H1 (cell line): ENCODE measurements at regions not wholly inside any gene's neighbourhood (a gene's known extent, or its start where the extent isn't known, plus 50 kb on each side); places are given as distances from the start of the nearest gene placed in this dataset.

ENCODE experiments used
- EZH2 ChIP-seq: fragments of 200-600 bp; sonication (generic); IDR thresholded peaks from 2 replicates; pipeline ENCODE4 v1.7.1; 2012; ENCODE audit warnings: low read depth, mild to moderate bottlenecking, moderate library complexity, low read length, inconsistent platforms; ENCODE audit not compliant: severe bottlenecking
- HDAC2 ChIP-seq, 2 experiments: fragments of 300-600 bp in 1 of 2; sonication (generic) in 1 of 2; IDR thresholded peaks; 2 replicates each; pipeline ENCODE4 v1.6.1; 2011 to 2012; ENCODE audit warnings: low read depth in 2 of 2, low read length in 2 of 2, mild to moderate bottlenecking in 2 of 2, moderate library complexity in 2 of 2, borderline replicate concordance in 1 of 2, inconsistent platforms in 1 of 2
- POLR2A ChIP-seq, 2 experiments: IDR thresholded peaks; 1 replicate in 1 of 2; 2 replicates in 1 of 2; pipeline ENCODE4 v1.6.1; 2011; ENCODE audit warnings: low read depth in 2 of 2, low read length in 2 of 2, mild to moderate bottlenecking in 2 of 2; ENCODE audit errors: control extremely low read depth in 1 of 2
- POLR2AphosphoS5 ChIP-seq: IDR thresholded peaks from 2 replicates; pipeline ENCODE4 v1.6.1; 2011; ENCODE audit warnings: low read depth, low read length
- RAD21 ChIP-seq, 2 experiments: IDR thresholded peaks in 1 of 2; conservative IDR thresholded peaks in 1 of 2; 2 replicates each; pipeline ENCODE4 v1.6.1; 2011; ENCODE audit warnings: low read depth in 2 of 2, low read length in 2 of 2, improper control_type of control experiment in 1 of 2, inconsistent platforms in 1 of 2, mild to moderate bottlenecking in 1 of 2, moderate library complexity in 1 of 2
- TAF1 ChIP-seq: IDR thresholded peaks from 2 replicates; pipeline ENCODE4 v1.6.1; 2011; ENCODE audit warnings: mild to moderate bottlenecking, low read depth, low read length
- TF ChIP-seq, protein P1 (sequence below): fragments of 300-600 bp; sonication (generic); IDR thresholded peaks from 2 replicates; pipeline ENCODE4 v1.7.1; 2012; ENCODE audit warnings: low read length, moderate library complexity, mild to moderate bottlenecking, inconsistent platforms; ENCODE audit not compliant: insufficient replicate concordance
- TF ChIP-seq, protein P2 (sequence below), 3 experiments: IDR thresholded peaks; 1 replicate in 2 of 3; 2 replicates in 1 of 3; pipeline versions ENCODE4 v1.5.1 to v1.6.1; 2011; ENCODE audit warnings: low read length in 3 of 3, mild to moderate bottlenecking in 3 of 3, inconsistent platforms in 2 of 3, low read depth in 1 of 3, moderate library complexity in 1 of 3; ENCODE audit not compliant: insufficient read depth in 1 of 3; ENCODE audit errors: control extremely low read depth in 1 of 3
- TF ChIP-seq, protein P3 (sequence below): IDR thresholded peaks from 2 replicates; pipeline ENCODE4 v1.6.1; 2011; ENCODE audit warnings: low read depth, mild to moderate bottlenecking, low read length; ENCODE audit not compliant: insufficient read depth

DNA sequence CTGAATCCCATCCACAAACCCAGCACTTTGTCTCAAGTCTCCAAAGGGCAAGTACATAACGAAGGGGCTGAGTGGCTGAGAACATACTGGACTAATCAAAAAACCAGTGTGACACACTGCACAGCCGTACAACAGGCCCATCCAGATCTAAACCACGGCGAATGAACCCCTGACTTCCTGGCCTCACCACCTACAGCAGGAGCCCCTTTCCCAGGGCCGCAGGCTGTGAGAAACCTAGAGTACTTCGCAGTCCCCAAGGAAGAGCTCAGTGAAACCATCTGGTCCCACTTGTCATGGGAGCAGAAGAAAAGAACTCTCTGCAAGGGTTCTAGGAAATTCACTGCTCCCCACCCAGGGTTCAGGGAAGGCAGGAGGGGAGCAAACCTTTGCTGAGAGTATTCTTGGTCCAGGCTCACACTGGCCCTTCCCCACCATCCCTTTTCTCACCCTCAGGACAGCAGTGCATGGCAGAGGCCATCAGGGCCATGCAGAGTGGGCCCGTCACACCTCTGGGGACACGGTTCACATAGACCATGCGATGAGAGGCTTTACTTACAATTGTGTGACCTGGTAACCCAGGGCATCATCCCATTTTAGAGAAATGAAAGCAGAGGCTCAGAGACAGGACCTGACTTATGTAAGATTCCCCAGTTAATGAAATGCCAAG, 192.8 kb downstream of the BCL11B start:
- TF ChIP-seq, protein P1, sequence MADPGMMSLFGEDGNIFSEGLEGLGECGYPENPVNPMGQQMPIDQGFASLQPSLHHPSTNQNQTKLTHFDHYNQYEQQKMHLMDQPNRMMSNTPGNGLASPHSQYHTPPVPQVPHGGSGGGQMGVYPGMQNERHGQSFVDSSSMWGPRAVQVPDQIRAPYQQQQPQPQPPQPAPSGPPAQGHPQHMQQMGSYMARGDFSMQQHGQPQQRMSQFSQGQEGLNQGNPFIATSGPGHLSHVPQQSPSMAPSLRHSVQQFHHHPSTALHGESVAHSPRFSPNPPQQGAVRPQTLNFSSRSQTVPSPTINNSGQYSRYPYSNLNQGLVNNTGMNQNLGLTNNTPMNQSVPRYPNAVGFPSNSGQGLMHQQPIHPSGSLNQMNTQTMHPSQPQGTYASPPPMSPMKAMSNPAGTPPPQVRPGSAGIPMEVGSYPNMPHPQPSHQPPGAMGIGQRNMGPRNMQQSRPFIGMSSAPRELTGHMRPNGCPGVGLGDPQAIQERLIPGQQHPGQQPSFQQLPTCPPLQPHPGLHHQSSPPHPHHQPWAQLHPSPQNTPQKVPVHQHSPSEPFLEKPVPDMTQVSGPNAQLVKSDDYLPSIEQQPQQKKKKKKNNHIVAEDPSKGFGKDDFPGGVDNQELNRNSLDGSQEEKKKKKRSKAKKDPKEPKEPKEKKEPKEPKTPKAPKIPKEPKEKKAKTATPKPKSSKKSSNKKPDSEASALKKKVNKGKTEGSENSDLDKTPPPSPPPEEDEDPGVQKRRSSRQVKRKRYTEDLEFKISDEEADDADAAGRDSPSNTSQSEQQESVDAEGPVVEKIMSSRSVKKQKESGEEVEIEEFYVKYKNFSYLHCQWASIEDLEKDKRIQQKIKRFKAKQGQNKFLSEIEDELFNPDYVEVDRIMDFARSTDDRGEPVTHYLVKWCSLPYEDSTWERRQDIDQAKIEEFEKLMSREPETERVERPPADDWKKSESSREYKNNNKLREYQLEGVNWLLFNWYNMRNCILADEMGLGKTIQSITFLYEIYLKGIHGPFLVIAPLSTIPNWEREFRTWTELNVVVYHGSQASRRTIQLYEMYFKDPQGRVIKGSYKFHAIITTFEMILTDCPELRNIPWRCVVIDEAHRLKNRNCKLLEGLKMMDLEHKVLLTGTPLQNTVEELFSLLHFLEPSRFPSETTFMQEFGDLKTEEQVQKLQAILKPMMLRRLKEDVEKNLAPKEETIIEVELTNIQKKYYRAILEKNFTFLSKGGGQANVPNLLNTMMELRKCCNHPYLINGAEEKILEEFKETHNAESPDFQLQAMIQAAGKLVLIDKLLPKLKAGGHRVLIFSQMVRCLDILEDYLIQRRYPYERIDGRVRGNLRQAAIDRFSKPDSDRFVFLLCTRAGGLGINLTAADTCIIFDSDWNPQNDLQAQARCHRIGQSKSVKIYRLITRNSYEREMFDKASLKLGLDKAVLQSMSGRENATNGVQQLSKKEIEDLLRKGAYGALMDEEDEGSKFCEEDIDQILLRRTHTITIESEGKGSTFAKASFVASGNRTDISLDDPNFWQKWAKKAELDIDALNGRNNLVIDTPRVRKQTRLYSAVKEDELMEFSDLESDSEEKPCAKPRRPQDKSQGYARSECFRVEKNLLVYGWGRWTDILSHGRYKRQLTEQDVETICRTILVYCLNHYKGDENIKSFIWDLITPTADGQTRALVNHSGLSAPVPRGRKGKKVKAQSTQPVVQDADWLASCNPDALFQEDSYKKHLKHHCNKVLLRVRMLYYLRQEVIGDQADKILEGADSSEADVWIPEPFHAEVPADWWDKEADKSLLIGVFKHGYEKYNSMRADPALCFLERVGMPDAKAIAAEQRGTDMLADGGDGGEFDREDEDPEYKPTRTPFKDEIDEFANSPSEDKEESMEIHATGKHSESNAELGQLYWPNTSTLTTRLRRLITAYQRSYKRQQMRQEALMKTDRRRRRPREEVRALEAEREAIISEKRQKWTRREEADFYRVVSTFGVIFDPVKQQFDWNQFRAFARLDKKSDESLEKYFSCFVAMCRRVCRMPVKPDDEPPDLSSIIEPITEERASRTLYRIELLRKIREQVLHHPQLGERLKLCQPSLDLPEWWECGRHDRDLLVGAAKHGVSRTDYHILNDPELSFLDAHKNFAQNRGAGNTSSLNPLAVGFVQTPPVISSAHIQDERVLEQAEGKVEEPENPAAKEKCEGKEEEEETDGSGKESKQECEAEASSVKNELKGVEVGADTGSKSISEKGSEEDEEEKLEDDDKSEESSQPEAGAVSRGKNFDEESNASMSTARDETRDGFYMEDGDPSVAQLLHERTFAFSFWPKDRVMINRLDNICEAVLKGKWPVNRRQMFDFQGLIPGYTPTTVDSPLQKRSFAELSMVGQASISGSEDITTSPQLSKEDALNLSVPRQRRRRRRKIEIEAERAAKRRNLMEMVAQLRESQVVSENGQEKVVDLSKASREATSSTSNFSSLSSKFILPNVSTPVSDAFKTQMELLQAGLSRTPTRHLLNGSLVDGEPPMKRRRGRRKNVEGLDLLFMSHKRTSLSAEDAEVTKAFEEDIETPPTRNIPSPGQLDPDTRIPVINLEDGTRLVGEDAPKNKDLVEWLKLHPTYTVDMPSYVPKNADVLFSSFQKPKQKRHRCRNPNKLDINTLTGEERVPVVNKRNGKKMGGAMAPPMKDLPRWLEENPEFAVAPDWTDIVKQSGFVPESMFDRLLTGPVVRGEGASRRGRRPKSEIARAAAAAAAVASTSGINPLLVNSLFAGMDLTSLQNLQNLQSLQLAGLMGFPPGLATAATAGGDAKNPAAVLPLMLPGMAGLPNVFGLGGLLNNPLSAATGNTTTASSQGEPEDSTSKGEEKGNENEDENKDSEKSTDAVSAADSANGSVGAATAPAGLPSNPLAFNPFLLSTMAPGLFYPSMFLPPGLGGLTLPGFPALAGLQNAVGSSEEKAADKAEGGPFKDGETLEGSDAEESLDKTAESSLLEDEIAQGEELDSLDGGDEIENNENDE, result no peak
- TF ChIP-seq, protein P2, sequence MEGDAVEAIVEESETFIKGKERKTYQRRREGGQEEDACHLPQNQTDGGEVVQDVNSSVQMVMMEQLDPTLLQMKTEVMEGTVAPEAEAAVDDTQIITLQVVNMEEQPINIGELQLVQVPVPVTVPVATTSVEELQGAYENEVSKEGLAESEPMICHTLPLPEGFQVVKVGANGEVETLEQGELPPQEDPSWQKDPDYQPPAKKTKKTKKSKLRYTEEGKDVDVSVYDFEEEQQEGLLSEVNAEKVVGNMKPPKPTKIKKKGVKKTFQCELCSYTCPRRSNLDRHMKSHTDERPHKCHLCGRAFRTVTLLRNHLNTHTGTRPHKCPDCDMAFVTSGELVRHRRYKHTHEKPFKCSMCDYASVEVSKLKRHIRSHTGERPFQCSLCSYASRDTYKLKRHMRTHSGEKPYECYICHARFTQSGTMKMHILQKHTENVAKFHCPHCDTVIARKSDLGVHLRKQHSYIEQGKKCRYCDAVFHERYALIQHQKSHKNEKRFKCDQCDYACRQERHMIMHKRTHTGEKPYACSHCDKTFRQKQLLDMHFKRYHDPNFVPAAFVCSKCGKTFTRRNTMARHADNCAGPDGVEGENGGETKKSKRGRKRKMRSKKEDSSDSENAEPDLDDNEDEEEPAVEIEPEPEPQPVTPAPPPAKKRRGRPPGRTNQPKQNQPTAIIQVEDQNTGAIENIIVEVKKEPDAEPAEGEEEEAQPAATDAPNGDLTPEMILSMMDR (IDR thresholded peaks at IDR 0.05; ENCODE audit: control extremely low read depth in 1 of 3, insufficient read depth in 1 of 3, low read depth in 1 of 3, low read length in 3 of 3), result no peak
- no peak for TF ChIP-seq TAF1
- TF ChIP-seq RAD21 (IDR thresholded peaks at IDR 0.05 in 1 of 2, conservative IDR thresholded peaks at IDR 0.05 in 1 of 2; ENCODE audit: low read depth in 2 of 2, low read length in 2 of 2), result no peak
- no peak for TF ChIP-seq POLR2A (IDR thresholded peaks at IDR 0.05; ENCODE audit: control extremely low read depth in 1 of 2, low read depth in 2 of 2, low read length in 2 of 2)
- TF ChIP-seq, protein P3, sequence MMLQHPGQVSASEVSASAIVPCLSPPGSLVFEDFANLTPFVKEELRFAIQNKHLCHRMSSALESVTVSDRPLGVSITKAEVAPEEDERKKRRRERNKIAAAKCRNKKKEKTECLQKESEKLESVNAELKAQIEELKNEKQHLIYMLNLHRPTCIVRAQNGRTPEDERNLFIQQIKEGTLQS, result no peak
- TF ChIP-seq EZH2, result no peak
- TF ChIP-seq HDAC2 (IDR thresholded peaks at IDR 0.05; ENCODE audit: borderline replicate concordance in 1 of 2, low read depth in 2 of 2, low read length in 2 of 2), result no peak
- no peak for TF ChIP-seq POLR2AphosphoS5
